ENCODE measurements at regions not wholly inside any gene's neighbourhood (a gene's known extent, or its start where the extent isn't known, plus 50 kb on each side); places are given as distances from the start of the nearest gene placed in this dataset.
"Not testable (repeated sequence)": the region's sequence is repeated elsewhere in the genome, so short reads cannot be mapped to it uniquely, and the experiment has no call there.

GRCh38 chrX:64580605-64581004 is 185.4 kb upstream of the MTMR8 start:
- no peak for ATAC-seq (replicated peaks in 1 of 4)
- peaks cover 0 to 6% of the 10 kb centered on the region in 2 donors for H3K27me3 Mint-ChIP-seq

GRCh38 chrX:64580035-64580434 is 184.8 kb upstream of the MTMR8 start:
- no peaks in the 10 kb centered on the region for H3K36me3 ChIP-seq (ENCODE audit: control insufficient read depth in 2 of 2, extremely low read depth in 1 of 2, insufficient read depth in 1 of 2, low read length in 1 of 2)
- no peak overlapping the region for H3K4me3 ChIP-seq (ENCODE audit: control insufficient read depth in 1 of 2, extremely low read depth in 1 of 2, low read length in 1 of 2)
- H3K4me1 ChIP-seq (ENCODE audit: control insufficient read depth in 1 of 2, extremely low read depth in 1 of 2, insufficient read depth in 2 of 2, low read length in 2 of 2), result no peaks in the 10 kb centered on the region
- ChIA-PET POLR2A (no interaction called here), CTCF (no interaction called here)
- Mint-ChIP-seq H3K36me3 (no peaks in the 10 kb centered on the region), H3K4me3 (no peak overlapping the region), H3K27me3 (peaks cover 0 to 6% of the 10 kb centered on the region in 2 donors), H3K4me1 (peaks cover 1 to 15% (median 7%) of the 10 kb centered on the region in 3 donors), H3K9me3 (peaks cover 0 to 9% (median 5%) of the 10 kb centered on the region in 3 donors), H3K27ac (no peak overlapping the region)
- H3K27me3 ChIP-seq (replicated peaks in 1 of 2; ENCODE audit: control insufficient read depth in 2 of 2, extremely low read depth in 1 of 2, insufficient read depth in 2 of 2, low read length in 1 of 2), result no peaks in the 10 kb centered on the region
- no peak for ATAC-seq (replicated peaks in 1 of 4)
- no peaks in the 10 kb centered on the region for H3K9me3 ChIP-seq
- no peak overlapping the region for H3K27ac ChIP-seq (ENCODE audit: low read length)
- WGBS (ENCODE audit: insufficient coverage), result 40% methylated on average over 2 of the region's 4 CpGs
- no peak for DNase-seq

More at GRCh38 chrX:64580605-64581004, 185.4 kb upstream of the MTMR8 start:
- no peak overlapping the region for H3K27ac Mint-ChIP-seq
- Histone ChIP-seq H3K36me3 (ENCODE audit: control insufficient read depth in 2 of 2, extremely low read depth in 1 of 2, insufficient read depth in 1 of 2, low read length in 1 of 2) (no peaks in the 10 kb centered on the region), H3K27me3 (replicated peaks in 1 of 2; ENCODE audit: control insufficient read depth in 2 of 2, extremely low read depth in 1 of 2, insufficient read depth in 2 of 2, low read length in 1 of 2) (no peaks in the 10 kb centered on the region), H3K4me3 (ENCODE audit: control insufficient read depth in 1 of 2, extremely low read depth in 1 of 2, low read length in 1 of 2) (no peak overlapping the region), H3K4me1 (ENCODE audit: control insufficient read depth in 1 of 2, extremely low read depth in 1 of 2, insufficient read depth in 2 of 2, low read length in 2 of 2) (no peaks in the 10 kb centered on the region), H3K27ac (ENCODE audit: low read length) (no peak overlapping the region), H3K9me3 (no peaks in the 10 kb centered on the region)
- H3K36me3 Mint-ChIP-seq, result no peaks in the 10 kb centered on the region
- peaks cover 0 to 4% (median 3%) of the 10 kb centered on the region in 3 donors for H3K9me3 Mint-ChIP-seq
- peaks cover 1 to 15% (median 7%) of the 10 kb centered on the region in 3 donors for H3K4me1 Mint-ChIP-seq
- no peak overlapping the region for H3K4me3 Mint-ChIP-seq
- no peak for DNase-seq
- ChIA-PET POLR2A (no interaction called here), CTCF (no interaction called here)
- 77% methylated on average over 2 of the region's 4 CpGs for WGBS (ENCODE audit: insufficient coverage)

GRCh38 chrX:64571011-64571410 is 175.8 kb upstream of the MTMR8 start:
- peak overlapping the region in 1 of 2 donors; percentile 29 for H3K27ac Mint-ChIP-seq
- no peak overlapping the region for H3K27ac ChIP-seq (ENCODE audit: low read length)
- CTCF ChIA-PET, result no interaction called here
- H3K9me3 Mint-ChIP-seq, result peaks cover 4 to 16% (median 5%) of the 10 kb centered on the region in 3 donors
- DNase-seq, result no peak
- no peaks in the 10 kb centered on the region for H3K27me3 ChIP-seq (replicated peaks in 1 of 2; ENCODE audit: control insufficient read depth in 2 of 2, extremely low read depth in 1 of 2, insufficient read depth in 2 of 2, low read length in 1 of 2)
- H3K36me3 Mint-ChIP-seq, result no peaks in the 10 kb centered on the region
- H3K36me3 ChIP-seq (ENCODE audit: control insufficient read depth in 2 of 2, extremely low read depth in 1 of 2, insufficient read depth in 1 of 2, low read length in 1 of 2), result no peaks in the 10 kb centered on the region
- H3K4me3 ChIP-seq (ENCODE audit: control insufficient read depth in 1 of 2, extremely low read depth in 1 of 2, low read length in 1 of 2), result no peak overlapping the region
- no peaks in the 10 kb centered on the region for H3K4me1 ChIP-seq (ENCODE audit: control insufficient read depth in 1 of 2, extremely low read depth in 1 of 2, insufficient read depth in 2 of 2, low read length in 2 of 2)
- H3K4me1 Mint-ChIP-seq, result peaks cover 2 to 9% (median 8%) of the 10 kb centered on the region in 3 donors
- no peaks in the 10 kb centered on the region for H3K9me3 ChIP-seq
- WGBS (ENCODE audit: insufficient coverage), result 60% methylated on average over 1 of the region's 4 CpGs
- POLR2A ChIA-PET, result no interaction called here
- no peak overlapping the region for H3K4me3 Mint-ChIP-seq
- no peak for ATAC-seq (replicated peaks in 1 of 4)
- peaks cover 0 to 10% of the 10 kb centered on the region in 2 donors for H3K27me3 Mint-ChIP-seq

GRCh38 chrX:64570204-64570603 is 175.0 kb upstream of the MTMR8 start:
- DNase-seq (no peak), ATAC-seq (replicated peaks in 1 of 4) (no peak)
- H3K9me3 ChIP-seq, result no peaks in the 10 kb centered on the region
- Mint-ChIP-seq H3K4me1 (peaks cover 2 to 9% (median 8%) of the 10 kb centered on the region in 3 donors), H3K4me3 (no peak overlapping the region), H3K36me3 (no peaks in the 10 kb centered on the region), H3K27me3 (peaks cover 0 to 10% of the 10 kb centered on the region in 2 donors), H3K27ac (no peak overlapping the region), H3K9me3 (peaks cover 0 to 9% (median 4%) of the 10 kb centered on the region in 3 donors)
- POLR2A ChIA-PET, result interaction anchor here in 1 of 2 donors (0.6 kb wide), 1 partner anchor 846 kb away, joined by 3 read pairs; no protein-coding TSS in a partner anchor
- H3K36me3 ChIP-seq (ENCODE audit: control insufficient read depth in 2 of 2, extremely low read depth in 1 of 2, insufficient read depth in 1 of 2, low read length in 1 of 2), result no peaks in the 10 kb centered on the region
- CTCF ChIA-PET, result no interaction called here
- H3K27me3 ChIP-seq (replicated peaks in 1 of 2; ENCODE audit: control insufficient read depth in 2 of 2, extremely low read depth in 1 of 2, insufficient read depth in 2 of 2, low read length in 1 of 2), result no peaks in the 10 kb centered on the region
- no peak overlapping the region for H3K4me3 ChIP-seq (ENCODE audit: control insufficient read depth in 1 of 2, extremely low read depth in 1 of 2, low read length in 1 of 2)
- no peak overlapping the region for H3K27ac ChIP-seq (ENCODE audit: low read length)
- H3K4me1 ChIP-seq (ENCODE audit: control insufficient read depth in 1 of 2, extremely low read depth in 1 of 2, insufficient read depth in 2 of 2, low read length in 2 of 2), result no peaks in the 10 kb centered on the region

- ATAC-seq (replicated peaks in 1 of 4); CTCF ChIA-PET; H3K4me1 ChIP-seq (ENCODE audit: control insufficient read depth in 1 of 2, extremely low read depth in 1 of 2, insufficient read depth in 2 of 2, low read length in 2 of 2): not testable (repeated sequence)
These were observed 170.1 kb upstream of the MTMR8 start for GRCh38 chrX:64565348-64565747.

GRCh38 chrX:64549236-64549635 is 154.0 kb upstream of the MTMR8 start:
- no CpG with 5 or more reads among the region's 6 CpGs for WGBS (ENCODE audit: insufficient coverage)
- POLR2A ChIA-PET, result interaction anchor here in 1 of 2 donors (0.9 kb wide), 1 partner anchor 11 kb away, joined by 4 read pairs; no protein-coding TSS in a partner anchor
- H3K36me3 ChIP-seq (ENCODE audit: control insufficient read depth in 2 of 2, extremely low read depth in 1 of 2, insufficient read depth in 1 of 2, low read length in 1 of 2); H3K27ac ChIP-seq (ENCODE audit: low read length); H3K4me3 ChIP-seq (ENCODE audit: control insufficient read depth in 1 of 2, extremely low read depth in 1 of 2, low read length in 1 of 2); H3K27ac Mint-ChIP-seq; H3K4me3 Mint-ChIP-seq; H3K9me3 ChIP-seq; ATAC-seq (replicated peaks in 1 of 4); CTCF ChIA-PET; H3K9me3 Mint-ChIP-seq; H3K36me3 Mint-ChIP-seq; H3K27me3 ChIP-seq (replicated peaks in 1 of 2; ENCODE audit: control insufficient read depth in 2 of 2, extremely low read depth in 1 of 2, insufficient read depth in 2 of 2, low read length in 1 of 2); H3K27me3 Mint-ChIP-seq; H3K4me1 Mint-ChIP-seq; H3K4me1 ChIP-seq (ENCODE audit: control insufficient read depth in 1 of 2, extremely low read depth in 1 of 2, insufficient read depth in 2 of 2, low read length in 2 of 2): not testable (repeated sequence)
- DNase-seq, result peak in 1 of 35 experiments; percentile 0

More at GRCh38 chrX:64565348-64565747, 170.1 kb upstream of the MTMR8 start:
- POLR2A ChIA-PET; H3K9me3 Mint-ChIP-seq; H3K27me3 ChIP-seq (replicated peaks in 1 of 2; ENCODE audit: control insufficient read depth in 2 of 2, extremely low read depth in 1 of 2, insufficient read depth in 2 of 2, low read length in 1 of 2); H3K4me3 ChIP-seq (ENCODE audit: control insufficient read depth in 1 of 2, extremely low read depth in 1 of 2, low read length in 1 of 2); H3K27ac Mint-ChIP-seq; H3K9me3 ChIP-seq; H3K4me3 Mint-ChIP-seq; H3K27me3 Mint-ChIP-seq; DNase-seq; H3K4me1 Mint-ChIP-seq; H3K36me3 Mint-ChIP-seq; H3K36me3 ChIP-seq (ENCODE audit: control insufficient read depth in 2 of 2, extremely low read depth in 1 of 2, insufficient read depth in 1 of 2, low read length in 1 of 2); H3K27ac ChIP-seq (ENCODE audit: low read length): not testable (repeated sequence)
- WGBS (ENCODE audit: insufficient coverage), result no CpG with 5 or more reads among the region's 1 CpG

- Mint-ChIP-seq H3K9me3 (no peaks in the 10 kb centered on the region), H3K36me3 (no peaks in the 10 kb centered on the region), H3K4me3 (no peak overlapping the region), H3K27ac (no peak overlapping the region), H3K4me1 (no peaks in the 10 kb centered on the region), H3K27me3 (no peaks in the 10 kb centered on the region)
- CTCF ChIA-PET, result no interaction called here
- Histone ChIP-seq H3K4me3 (ENCODE audit: control insufficient read depth in 1 of 2, extremely low read depth in 1 of 2, low read length in 1 of 2) (no peak overlapping the region), H3K27me3 (replicated peaks in 1 of 2; ENCODE audit: control insufficient read depth in 2 of 2, extremely low read depth in 1 of 2, insufficient read depth in 2 of 2, low read length in 1 of 2) (no peaks in the 10 kb centered on the region), H3K9me3 (no peaks in the 10 kb centered on the region), H3K36me3 (ENCODE audit: control insufficient read depth in 2 of 2, extremely low read depth in 1 of 2, insufficient read depth in 1 of 2, low read length in 1 of 2) (no peaks in the 10 kb centered on the region), H3K4me1 (ENCODE audit: control insufficient read depth in 1 of 2, extremely low read depth in 1 of 2, insufficient read depth in 2 of 2, low read length in 2 of 2) (no peaks in the 10 kb centered on the region), H3K27ac (ENCODE audit: low read length) (no peak overlapping the region)
- no CpG with 5 or more reads among the region's 2 CpGs for WGBS (ENCODE audit: insufficient coverage)
- DNase-seq (no peak), ATAC-seq (replicated peaks in 1 of 4) (no peak)
- POLR2A ChIA-PET, result no interaction called here
These were observed 141.5 kb upstream of the MTMR8 start for GRCh38 chrX:64536736-64537135.

All from T-cell (primary cell).